GM18907 (cell line): ENCODE measurements at regions not wholly inside any gene's neighbourhood (a gene's known extent, or its start where the extent isn't known, plus 50 kb on each side); places are given as distances from the start of the nearest gene placed in this dataset.
"Not testable (repeated sequence)": the region's sequence is repeated elsewhere in the genome, so short reads cannot be mapped to it uniquely, and the experiment has no call there.

ENCODE experiments used
- ATAC-seq: cut with Tn5 transposase; IDR thresholded peaks from one replicate; pipeline ENCODE4 v1.9.1; 2021; ENCODE audit warnings: mild to moderate bottlenecking, moderate library complexity; ENCODE audit not compliant: unreplicated experiment

DNA sequence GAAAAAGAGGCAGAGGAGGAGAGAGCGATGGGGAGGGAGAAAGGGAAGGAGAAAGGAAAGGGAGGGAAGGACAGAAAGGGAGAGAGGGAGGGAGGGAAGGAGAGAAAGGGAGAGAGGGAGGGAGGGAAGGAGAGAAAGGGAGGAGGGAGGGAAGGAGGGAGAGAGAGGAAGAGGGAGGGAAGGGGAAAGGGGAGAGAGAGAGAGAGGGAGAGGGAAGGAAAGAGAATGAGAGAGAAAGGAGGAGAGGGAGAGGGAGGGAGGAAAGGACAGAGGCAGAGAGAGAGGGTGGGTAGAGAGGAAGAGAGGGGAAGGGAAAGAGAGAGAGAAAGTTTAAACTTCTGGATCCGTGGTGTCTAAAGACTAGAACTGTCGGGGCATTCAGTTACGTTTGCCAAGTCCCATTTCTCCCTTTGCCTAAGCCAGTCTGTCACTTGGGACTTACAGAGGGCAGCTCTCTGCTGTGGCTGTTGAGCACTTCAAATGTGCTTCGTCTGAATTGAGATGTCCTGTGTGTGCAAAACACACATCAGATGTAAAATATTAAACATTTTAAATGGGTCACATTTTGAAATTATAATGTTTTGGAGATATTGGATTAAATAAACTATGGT lies 62.6 kb downstream of the PLXNA1 start:
- no peak for ATAC-seq

DNA sequence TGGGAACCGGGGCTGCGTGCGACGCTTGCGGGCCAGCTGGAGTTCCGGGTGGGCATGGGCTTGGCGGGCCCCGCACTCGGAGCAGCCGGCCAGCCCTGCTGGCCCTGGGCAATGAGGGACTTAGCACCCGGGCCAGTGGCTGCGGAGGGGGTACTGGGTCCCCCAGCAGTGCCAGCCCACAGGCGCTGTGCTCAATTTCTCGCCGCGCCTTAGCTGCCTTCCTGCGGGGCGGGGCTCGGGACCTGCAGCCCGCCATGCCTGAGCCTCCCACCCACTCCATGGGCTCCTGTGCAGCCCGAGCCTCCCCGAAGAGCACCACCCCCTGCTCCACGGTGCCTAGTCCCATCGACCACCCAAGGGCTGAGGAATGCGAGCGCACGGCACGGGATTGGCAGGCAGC lies 63.8 kb downstream of the PLXNA1 start:
- ATAC-seq, result not testable (repeated sequence)

DNA sequence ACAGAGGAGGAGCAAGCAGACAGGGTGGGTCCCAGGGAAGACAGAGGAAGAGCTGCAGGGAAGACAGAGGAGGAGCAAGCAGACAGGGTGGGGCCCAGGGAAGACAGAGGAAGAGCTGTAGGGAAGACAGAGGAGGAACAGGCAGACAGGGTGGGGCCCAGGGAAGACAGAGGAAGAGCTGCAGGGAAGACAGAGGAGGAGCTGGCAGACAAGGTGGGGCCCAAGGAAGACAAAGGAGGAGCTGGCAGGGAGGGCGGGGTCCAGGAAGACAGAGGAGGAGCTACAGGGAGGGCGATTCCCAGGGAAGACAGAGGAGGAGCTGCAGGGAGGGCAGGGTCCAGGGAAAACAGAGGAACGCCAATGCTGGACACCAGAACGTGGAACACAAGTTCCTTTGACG lies 66.5 kb downstream of the PLXNA1 start:
- ATAC-seq, result no peak

DNA sequence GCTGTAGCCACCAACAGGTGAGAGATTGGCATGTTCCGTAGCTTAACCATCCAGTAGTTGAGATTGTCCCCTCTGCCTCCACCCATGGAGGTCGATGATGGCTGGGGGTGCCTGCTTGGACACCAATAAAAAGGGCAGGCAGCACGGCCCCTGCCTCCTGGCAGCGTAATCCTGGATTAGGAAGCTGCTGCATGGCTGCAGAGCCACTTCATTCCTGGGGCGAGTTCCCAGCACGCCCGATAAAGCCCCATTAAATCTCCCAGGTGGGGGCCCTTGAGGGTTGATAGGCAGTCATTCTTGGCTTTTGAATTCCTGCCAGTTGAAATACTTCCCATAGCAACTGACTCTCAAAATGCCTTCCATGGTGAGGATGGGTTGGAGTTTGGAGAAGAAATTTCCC lies 67.8 kb downstream of the PLXNA1 start:
- no peak for ATAC-seq

DNA sequence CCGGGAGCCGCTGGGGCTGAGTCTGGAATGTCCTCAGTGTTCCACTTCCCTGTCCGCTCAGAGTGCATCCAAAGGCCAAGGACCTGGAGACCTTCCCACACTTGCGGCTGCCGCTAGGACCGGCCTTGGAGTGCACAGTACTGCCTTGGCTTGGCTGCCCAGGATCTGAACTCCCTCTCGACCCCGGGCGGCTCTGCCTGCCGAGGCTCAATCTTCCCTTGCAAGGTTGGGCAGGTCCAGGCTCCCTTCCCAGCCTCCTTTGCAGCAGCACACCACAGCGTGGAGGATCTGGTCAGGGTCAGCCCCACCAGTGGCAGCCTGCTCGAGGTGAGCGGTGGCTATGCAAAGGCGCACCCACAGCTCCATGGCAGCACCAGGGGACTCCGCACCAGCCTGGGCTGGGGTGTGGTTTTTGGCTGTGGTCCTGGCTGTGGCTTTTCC lies 69.2 kb downstream of the PLXNA1 start:
- ATAC-seq, result no peak

DNA sequence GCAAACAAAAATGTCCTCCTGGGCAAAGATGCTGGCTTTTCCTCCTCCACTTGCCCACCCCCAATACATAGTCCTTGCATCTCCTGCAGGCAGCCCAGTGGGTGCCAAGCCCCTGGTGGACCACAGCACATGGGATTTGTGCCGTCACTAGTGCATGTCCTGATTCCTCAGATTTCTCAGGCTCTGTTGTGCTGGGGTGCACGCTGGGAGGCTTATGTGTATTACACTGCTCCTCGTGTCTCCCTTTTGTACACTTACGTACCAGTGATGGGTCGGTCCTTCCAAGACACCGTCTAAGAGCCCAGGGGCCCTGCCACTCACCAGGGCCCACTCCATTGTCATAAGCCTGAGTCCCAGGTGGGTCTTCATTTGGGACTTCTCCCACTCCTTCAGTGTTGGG lies 70.1 kb downstream of the PLXNA1 start:
- no peak for ATAC-seq

DNA sequence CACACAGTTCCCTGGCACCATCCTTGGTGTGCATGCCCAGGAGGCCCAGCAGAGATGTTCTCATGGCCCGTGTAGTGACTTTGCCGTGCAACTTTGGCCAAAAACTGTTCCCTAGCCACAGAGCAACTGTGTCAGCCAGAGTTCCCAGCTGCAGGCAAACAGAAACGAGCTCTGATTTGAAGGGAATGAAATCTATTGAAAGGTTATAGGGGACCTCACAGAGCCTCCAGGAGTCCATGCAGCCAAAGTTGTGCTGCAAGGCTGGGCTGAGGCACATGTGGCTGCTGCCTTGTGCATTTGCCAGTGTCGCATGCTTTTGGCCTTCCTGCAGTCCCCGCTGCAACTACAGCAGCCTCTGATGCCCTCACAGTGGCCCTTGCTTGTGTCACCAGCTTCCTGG lies 70.5 kb downstream of the PLXNA1 start:
- no peak for ATAC-seq

DNA sequence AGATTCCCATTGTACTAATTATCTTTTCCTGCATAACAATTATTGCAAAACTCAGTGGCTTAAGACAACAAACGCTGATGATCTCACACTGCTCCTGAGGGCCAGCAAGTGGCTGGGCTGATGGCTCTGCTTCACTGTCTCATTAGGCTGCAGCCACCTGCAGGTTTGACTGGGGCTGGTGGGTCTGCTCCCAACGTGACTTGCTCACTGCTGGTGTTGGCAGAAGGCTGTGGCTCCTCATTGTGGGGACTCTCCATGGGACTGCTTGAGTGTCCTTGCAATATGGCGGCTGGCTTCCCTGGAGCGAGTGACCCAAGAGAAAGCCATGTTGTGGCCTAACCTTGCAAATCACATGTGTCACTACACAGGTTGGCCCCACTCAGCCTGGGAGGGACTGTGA lies 71.1 kb downstream of the PLXNA1 start:
- ATAC-seq, result no peak

DNA sequence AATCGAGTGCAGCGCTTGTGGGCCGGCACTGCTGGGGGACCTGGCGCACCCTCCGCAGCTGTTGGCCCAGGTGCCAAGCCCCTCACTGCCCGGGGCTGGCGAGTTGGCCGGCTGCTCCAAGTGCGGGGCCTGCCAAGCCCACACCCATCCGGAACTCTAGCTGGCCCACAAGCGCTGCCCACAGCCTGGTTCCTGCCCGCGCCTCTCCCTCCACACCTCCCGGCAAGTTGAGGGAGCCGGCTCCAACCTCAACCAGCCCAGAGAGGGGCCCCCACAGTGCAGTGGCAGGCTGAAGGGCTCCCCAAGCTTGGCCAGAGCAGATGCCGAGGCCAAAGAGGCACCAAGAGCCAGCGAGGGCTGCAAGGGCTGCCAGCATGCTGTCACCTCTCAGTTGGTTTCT lies 73.4 kb downstream of the PLXNA1 start:
- ATAC-seq, result no peak

DNA sequence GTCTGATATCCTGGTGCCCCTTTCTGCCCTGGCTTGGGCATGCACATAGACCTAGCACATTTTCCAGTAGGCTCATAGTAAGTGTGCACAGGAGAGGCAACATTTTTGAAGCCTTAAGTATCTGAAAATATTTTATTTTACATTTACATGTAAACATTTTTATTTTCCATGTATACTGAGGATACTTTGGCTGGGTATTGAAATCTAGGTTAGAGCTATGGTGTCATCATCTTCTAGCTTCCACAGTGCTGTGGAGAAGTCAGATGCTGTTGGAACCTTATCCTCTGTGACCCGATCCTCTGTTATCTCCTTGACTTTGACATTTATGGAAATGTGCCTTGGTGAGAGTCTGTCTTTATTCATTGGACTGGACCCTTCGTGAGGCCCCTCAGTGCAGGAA lies 74.1 kb downstream of the PLXNA1 start:
- ATAC-seq, result no peak

DNA sequence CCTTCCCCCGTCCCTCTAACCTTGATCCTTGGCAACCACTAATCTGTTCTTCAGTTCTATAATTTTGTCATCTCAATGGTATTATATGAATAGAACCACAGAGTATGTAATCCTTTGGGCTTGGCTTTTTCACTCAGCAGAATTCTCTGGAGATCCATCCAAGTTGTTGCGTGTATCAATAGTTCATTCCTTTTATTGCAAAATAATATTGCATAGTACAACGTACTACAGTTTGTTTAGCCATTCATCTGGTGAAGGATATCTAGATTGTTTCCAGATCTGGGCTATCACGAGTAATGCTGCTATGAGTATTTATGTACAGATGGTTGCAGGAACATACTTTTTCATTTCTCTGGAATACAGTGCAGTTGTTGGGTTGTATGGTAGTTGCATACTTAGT lies 76.2 kb downstream of the PLXNA1 start:
- ATAC-seq, result no peak

DNA sequence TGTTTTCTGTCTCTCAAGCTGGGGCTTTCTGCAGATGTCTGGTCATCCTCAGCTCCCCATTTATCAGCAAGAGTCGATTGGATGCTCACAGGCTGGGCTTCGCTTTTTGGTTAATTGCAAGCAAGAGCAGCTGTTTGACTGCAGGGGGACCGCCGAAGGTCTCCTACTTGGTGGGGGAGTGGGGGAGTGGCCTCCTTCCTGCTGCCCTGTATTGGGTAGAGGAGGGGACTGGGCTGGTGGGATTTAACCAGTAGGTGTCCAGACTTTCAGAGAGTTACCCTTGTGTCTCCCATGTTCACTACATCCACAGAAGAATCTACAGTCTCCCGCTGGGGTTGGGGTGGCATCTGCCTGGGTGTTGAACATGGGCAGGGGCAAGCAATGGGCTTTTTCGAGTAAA lies 78.7 kb downstream of the PLXNA1 start:
- ATAC-seq, result no peak

DNA sequence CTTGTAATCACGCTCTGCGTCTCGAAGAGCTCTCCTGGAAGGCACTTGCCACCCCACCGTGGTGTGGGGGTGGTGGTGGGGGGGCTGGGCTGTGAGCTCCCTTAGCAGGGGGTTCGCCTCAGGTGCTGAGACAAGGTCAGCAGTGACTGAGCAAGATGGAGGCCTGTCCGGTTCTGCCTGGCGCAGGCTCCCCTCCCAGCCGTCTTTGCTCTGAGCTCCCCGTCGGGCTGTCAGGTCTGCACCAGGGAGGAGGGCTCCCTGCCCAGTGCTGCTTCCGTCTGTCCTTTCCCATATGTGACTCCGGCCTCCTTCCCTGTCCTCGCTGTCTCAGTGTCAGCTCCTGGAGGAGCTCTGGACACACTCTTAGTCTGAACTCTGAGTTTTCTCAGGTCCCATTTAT lies 80.0 kb downstream of the PLXNA1 start:
- no peak for ATAC-seq

DNA sequence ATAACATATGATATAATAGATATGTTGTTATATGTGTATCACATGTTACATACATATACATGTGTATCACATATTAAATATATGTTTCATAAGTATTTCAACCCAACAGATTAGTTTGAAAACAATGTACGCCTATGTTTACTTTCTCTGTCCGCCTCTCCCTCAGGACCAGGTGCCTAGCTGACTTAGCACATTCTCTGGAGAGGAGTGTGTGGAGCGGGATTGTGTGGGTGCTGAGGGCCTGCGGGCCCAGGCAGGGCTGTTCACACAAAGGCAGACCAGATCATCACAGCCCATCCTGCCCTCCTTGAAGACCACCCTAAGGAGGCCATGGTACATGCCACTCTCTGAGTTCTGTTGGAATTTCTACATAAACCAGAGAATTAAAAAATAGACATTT lies 81.0 kb downstream of the PLXNA1 start:
- no peak for ATAC-seq

DNA sequence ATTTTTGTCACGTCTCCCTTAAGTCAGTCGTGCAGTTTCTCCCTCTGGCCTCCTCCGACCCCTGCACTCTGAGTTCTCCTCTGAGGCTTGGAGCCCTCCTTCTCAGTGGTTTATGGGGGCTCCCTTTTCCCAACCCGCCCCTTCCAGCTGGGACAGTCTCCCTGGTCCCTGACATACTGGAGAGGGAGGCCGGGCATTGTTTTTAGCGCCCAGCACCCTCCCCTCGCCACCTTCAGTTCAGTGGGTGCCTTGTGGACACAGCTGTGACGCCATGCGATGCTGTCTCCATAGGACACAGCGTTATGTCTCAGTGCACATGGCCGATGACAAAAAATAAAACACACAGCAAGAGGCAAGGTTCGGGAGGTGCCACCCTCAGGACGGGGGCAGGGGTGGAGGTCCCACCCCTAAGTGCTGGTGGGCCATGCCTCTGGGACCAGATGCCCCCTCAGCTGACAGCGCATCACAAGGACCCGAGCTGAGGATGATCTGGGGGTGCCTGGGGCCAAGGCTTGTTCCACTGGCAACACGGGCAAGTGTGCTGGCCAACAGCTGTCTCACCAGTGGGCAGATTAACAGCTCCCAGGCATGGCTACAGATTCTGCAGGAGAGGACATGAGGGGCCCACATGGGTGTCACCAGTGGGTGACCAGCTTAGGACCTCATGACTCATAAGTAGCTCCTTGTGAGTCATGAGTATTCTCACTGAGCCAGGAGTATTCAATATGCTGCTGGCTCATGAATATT lies 81.6 kb downstream of the PLXNA1 start:
- ATAC-seq, result no peak

DNA sequence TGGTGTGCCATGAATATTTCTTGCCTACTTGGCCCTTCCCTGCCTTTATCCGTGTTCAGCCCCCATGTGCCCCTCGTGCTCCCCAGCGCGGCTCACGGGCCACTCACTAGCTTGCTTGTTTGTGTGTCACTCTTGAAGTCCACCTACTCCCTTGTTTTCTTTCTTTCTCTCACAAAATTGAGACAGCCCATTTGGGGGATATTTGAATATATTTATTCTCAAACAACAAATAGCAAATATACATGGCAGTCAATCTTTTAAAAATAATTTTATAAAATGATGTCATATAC lies 82.2 kb downstream of the PLXNA1 start:
- ATAC-seq, result no peak

DNA sequence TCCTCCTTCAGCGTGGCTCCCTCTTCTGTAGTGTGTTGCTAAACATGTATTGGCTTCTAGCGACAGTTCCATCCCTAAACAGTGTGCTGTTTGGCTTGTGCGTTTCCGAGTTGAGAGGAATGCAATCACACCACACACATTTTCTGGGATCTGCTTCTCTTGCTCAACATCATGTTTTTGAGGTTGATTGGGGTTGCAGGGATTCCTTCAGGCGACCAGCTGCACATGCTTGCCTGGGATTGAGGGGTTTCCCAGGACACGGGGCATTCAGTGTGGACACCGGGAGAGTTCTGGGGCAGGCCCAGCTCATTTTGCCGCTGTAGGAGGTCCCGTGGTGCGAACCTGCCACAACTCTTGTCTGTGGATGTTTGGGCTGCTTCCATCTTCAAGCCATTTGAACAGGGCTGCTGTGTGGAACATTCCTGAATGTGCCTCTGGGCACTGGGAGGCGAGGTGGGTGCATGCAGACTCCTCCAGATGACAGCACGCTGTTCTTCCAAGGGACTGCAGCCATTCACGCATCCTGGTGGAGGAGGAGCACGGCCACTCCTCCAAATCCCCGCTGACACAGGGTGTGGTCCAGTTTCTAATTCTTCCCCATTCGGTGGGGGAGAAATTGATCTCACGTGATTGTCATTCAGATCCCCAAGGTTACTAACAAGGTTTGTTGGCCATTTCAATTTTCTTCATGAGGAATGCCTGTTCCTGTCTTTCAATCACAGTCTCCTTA lies 82.8 kb downstream of the PLXNA1 start:
- ATAC-seq, result no peak

DNA sequence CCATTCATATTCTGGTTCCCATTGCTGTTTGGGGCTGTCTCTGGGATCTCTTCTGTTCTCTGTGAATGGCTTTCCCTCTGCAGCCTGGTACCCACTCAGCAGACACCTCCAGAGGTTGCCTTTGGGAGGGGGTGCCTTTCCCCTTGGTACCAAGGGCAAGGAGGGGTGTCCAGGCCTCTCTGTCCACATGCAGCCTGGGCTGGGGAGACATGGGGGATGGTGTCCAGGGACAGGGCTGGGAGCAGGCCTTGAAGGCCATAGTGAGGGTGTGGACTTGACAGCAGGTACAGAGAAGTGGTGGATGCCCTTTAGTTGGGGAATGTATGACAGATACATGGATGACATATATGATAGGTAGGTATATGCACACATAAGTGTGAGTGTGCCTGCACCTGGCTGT lies 83.7 kb downstream of the PLXNA1 start:
- no peak for ATAC-seq

DNA sequence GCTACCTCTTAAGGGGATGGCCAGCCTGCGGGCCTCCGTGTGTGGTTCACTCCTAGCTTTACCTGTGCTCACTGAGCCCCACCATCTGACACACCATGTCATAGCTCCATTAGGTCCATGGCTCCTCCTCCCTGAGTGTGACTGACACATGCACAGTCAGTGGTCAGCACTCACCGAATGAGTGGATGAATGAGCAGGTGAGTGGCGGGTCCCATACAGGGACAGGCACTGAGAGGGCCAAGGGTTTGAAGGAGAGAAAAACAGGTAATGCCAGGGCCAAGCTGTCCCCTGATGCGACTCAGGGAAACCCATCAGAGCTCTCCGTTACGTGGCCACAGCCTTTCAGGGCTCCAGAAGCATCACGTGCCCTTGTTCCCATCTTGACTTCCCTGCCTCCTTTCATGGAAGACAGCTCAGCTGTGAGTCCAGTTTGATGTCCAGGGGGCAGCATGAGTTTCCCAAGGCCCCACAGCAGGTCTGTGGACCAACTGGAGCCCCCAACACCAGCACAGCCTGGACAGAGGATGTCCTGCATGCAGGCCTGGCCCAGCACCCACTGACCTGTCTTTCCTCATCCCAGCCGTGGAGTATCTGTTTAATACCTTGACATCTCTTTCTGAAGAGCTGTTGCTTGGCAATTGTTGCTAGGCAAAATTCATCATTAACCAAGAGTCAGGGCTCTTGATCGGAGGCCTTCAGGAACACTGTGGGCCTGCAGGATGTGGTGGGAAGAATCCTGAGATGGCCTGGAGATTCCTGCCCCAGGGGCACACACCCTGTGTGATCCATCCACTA lies 84.4 kb downstream of the PLXNA1 start:
- no peak for ATAC-seq

DNA sequence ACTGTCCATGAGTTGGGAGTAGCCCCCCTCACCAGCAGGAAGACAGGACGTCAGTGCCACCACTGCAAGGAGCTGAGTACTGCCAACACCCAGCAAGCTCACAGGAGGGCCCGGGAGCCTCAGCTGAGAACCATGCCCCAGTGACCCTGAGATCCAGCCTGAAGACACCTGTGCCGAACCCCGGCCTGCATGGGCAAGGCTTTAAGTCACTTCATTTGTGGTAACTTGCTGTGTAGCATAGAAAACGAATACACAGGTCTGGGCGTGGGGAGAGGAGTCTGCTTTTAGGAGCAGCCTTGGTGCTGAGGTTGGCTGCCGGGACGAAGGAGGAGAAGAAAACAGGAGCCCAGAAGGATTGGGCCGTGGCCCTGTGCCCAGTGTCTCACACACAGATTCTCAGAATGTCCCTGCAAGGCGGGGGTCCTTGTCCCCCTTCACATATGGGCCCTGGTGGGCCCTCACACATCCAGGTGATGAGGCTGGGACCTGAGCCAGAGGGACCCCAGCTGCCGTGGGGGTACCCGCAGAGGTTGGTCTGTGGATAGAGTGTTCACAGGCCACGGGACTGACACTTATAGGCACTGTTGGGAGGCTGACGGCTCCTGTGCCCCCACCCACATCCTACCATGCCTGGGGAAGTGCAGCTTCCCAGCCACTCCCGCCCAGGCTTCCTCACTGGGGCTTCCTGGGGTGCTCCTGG lies 85.3 kb downstream of the PLXNA1 start:
- ATAC-seq, result no peak

DNA sequence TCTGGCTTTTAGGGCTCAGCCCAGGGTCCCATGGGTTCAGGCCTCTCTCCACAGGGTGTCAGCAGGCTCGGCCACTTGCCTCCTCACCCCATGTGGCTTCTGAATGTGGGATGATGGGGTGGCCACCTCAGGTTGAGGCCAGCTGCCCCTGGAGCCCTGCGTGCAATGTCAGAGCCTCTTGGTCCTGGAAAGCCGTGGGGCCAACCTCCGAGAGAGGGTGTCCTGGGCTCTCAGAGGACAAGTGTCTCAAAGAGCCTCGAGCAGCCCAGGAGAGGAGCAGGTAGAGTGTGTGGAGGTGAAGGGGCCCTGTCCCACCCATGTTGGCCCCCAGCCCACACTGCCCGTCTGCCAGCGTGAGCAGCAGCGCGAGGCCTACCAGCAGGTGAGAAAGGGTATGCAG lies 86.0 kb downstream of the PLXNA1 start:
- ATAC-seq, result no peak
